Testis (tissue), 2 donors: ENCODE measurements at regions not wholly inside any gene's neighbourhood (a gene's known extent, or its start where the extent isn't known, plus 50 kb on each side); places are given as distances from the start of the nearest gene placed in this dataset.

Experiments
- POLR2A ChIP-seq: fragments of 450-650 bp; IDR thresholded peaks from one replicate; pipeline ENCODE4 v1.6.1; 2017; ENCODE audit warnings: antibody characterized with exemption, mild to moderate bottlenecking, moderate library complexity
- TF ChIP-seq, protein P1 (sequence below), 3 experiments: fragments of 450-650 bp in 2 of 3; fragments of 200-600 bp in 1 of 3; sonication (generic) in 1 of 3; IDR thresholded peaks; one replicate each; pipeline ENCODE4 v1.5.1; 2016 to 2019; ENCODE audit warnings: antibody characterized with exemption in 3 of 3, mild to moderate bottlenecking in 2 of 3, moderate library complexity in 1 of 3

DNA sequence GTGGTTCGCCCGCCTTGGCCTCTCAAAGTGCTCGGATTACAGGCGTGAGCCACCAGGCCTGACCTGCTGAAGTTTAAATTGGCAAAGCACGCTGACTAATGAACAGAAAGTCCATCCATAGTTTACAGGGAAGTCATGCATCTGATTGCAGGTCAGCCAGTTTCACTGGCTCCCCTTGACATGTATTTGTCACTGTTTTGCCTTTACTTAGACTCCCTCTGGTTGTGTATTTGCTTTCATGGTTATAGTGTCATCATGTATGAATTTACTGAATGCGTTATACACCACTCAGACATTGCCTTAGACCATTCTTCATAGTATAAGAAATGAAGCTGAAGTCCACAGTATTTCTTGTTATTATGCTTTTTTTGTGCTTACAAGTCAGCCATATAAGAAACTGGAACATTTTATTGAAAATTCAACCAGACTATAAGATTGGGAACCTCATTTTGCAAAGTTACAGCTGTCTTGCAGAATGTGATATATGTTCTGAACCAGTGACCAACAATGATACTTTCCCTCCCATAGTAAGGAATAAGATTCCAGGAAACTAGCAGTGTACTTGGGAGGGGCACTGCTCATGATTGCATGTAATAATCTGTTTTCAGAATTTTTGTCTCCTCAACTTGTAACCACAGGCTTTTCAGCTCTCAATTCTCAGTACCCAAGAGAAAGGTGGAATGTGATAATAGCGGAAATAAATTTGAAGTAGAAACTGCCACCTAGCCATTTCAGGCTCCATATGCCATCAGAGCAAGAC is 51.9 kb upstream of the ATF7IP start:
- TF ChIP-seq POLR2A: no peak
- TF ChIP-seq, protein P1, sequence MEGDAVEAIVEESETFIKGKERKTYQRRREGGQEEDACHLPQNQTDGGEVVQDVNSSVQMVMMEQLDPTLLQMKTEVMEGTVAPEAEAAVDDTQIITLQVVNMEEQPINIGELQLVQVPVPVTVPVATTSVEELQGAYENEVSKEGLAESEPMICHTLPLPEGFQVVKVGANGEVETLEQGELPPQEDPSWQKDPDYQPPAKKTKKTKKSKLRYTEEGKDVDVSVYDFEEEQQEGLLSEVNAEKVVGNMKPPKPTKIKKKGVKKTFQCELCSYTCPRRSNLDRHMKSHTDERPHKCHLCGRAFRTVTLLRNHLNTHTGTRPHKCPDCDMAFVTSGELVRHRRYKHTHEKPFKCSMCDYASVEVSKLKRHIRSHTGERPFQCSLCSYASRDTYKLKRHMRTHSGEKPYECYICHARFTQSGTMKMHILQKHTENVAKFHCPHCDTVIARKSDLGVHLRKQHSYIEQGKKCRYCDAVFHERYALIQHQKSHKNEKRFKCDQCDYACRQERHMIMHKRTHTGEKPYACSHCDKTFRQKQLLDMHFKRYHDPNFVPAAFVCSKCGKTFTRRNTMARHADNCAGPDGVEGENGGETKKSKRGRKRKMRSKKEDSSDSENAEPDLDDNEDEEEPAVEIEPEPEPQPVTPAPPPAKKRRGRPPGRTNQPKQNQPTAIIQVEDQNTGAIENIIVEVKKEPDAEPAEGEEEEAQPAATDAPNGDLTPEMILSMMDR (IDR thresholded peaks at IDR 0.05): no peak
